NCI-H446 treated with DMSO at 0.1 percent for 48 hours (cell line): ENCODE measurements at regions not wholly inside any gene's neighbourhood (a gene's known extent, or its start where the extent isn't known, plus 50 kb on each side); places are given as distances from the start of the nearest gene placed in this dataset.
"Not testable (repeated sequence)": the region's sequence is repeated elsewhere in the genome, so short reads cannot be mapped to it uniquely, and the experiment has no call there.

ENCODE experiments used
- DNase-seq: peaks from one replicate; lab custom pipeline; 2025; lab: John Stamatoyannopoulos, UW

- DNase-seq = not testable (repeated sequence)
Observed at GRCh38 chr1:148386031-148386398, 97.1 kb downstream of the PPIAL4G start.

GRCh38 chr1:148385371-148386030 lies 97.6 kb downstream of the PPIAL4G start:
- no peak for DNase-seq

GRCh38 chr1:148383966-148384365 lies 99.1 kb downstream of the PPIAL4G start:
- no peak for DNase-seq

GRCh38 chr1:148379697-148380096 lies 103.4 kb downstream of the PPIAL4G start:
- DNase-seq = no peak

GRCh38 chr1:148379170-148379500 lies 104.0 kb downstream of the PPIAL4G start:
- DNase-seq = no peak

- not testable (repeated sequence) for DNase-seq
Observed at GRCh38 chr1:148377992-148378391, 105.1 kb downstream of the PPIAL4G start.

GRCh38 chr1:148377045-148377444 lies 106.1 kb downstream of the PPIAL4G start:
- DNase-seq = not testable (repeated sequence)

- no peak for DNase-seq
Observed at GRCh38 chr1:148374101-148374500, 109.0 kb downstream of the PPIAL4G start.

- DNase-seq = no peak
Observed at GRCh38 chr1:148373192-148373925, 109.7 kb downstream of the PPIAL4G start.

- no peak for DNase-seq
Observed at GRCh38 chr1:148372731-148373130, 110.4 kb downstream of the PPIAL4G start.

GRCh38 chr1:148372051-148372726 lies 110.9 kb downstream of the PPIAL4G start:
- DNase-seq = not testable (repeated sequence)

GRCh38 chr1:148371551-148371994 lies 111.5 kb downstream of the PPIAL4G start:
- DNase-seq = not testable (repeated sequence)

- DNase-seq = not testable (repeated sequence)
Observed at GRCh38 chr1:148370661-148371060, 112.4 kb downstream of the PPIAL4G start.

GRCh38 chr1:148367596-148367995 lies 115.5 kb downstream of the PPIAL4G start:
- DNase-seq = no peak

- DNase-seq = not testable (repeated sequence)
Observed at GRCh38 chr1:148366136-148366753, 116.9 kb downstream of the PPIAL4G start.

GRCh38 chr1:148365151-148365550 lies 118.0 kb downstream of the PPIAL4G start:
- DNase-seq = not testable (repeated sequence)

GRCh38 chr1:148363979-148364378 lies 119.1 kb downstream of the PPIAL4G start:
- not testable (repeated sequence) for DNase-seq

GRCh38 chr1:148363439-148363810 lies 119.7 kb downstream of the PPIAL4G start:
- no peak for DNase-seq

GRCh38 chr1:148362626-148363438 lies 120.3 kb downstream of the PPIAL4G start:
- no peak for DNase-seq

- DNase-seq = no peak
Observed at GRCh38 chr1:148362216-148362611, 120.9 kb downstream of the PPIAL4G start.

- DNase-seq = not testable (repeated sequence)
Observed at GRCh38 chr1:148361427-148362215, 121.5 kb downstream of the PPIAL4G start.
